ENCODE measurements at regions not wholly inside any gene's neighbourhood (a gene's known extent, or its start where the extent isn't known, plus 50 kb on each side); places are given as distances from the start of the nearest gene placed in this dataset.

GRCh38 chr6:56746767-56747504 is 104.2 kb upstream of the DST start:
- Mint-ChIP-seq H3K36me3 (ENCODE audit: low read depth) (no peaks in the 10 kb centered on the region), H3K9me3 (no peaks in the 10 kb centered on the region), H3K27ac (peak overlapping the region; percentile 90), H3K4me3 (no peak overlapping the region), H3K4me1 (peaks cover 84% of the 10 kb centered on the region), H3K27me3 (ENCODE audit: insufficient read depth, low read depth, poor library complexity) (peaks cover 6% of the 10 kb centered on the region)
- Histone ChIP-seq H3F3A (replicated peaks; ENCODE audit: low read depth) (no peaks in the 10 kb centered on the region), H3K4me1 (ENCODE audit: insufficient read depth) (peaks cover 75% of the 10 kb centered on the region), H3K4me3 (no peak overlapping the region), H3K27ac (ENCODE audit: low read depth) (peak overlapping the region; percentile 30), H3K4me2 (peak overlapping the region; percentile 18; the same call in 1 of the 2 replicates), H3K27me3 (ENCODE audit: insufficient read depth) (no peaks in the 10 kb centered on the region), H4K20me1 (replicated peaks; ENCODE audit: insufficient read depth) (peaks cover 3% of the 10 kb centered on the region; the same call in 1 of the 2 replicates), H3K79me2 (replicated peaks; ENCODE audit: insufficient read depth) (peaks cover 99% of the 10 kb centered on the region), H3K36me3 (ENCODE audit: insufficient read depth) (no peaks in the 10 kb centered on the region), H2AFZ (no peak overlapping the region), H3K9me2 (ENCODE audit: insufficient read depth) (no peaks in the 10 kb centered on the region)
- no peak for TF ChIP-seq JUNB (IDR thresholded peaks at IDR 0.05; ENCODE audit: unreplicated experiment)
- no peak for TF ChIP-seq STAT1 (IDR thresholded peaks at IDR 0.05; ENCODE audit: unreplicated experiment)
- no peak for TF ChIP-seq EZH2 (IDR thresholded peaks at IDR 0.05; ENCODE audit: low read depth, unreplicated experiment)
- TF ChIP-seq NANOG (IDR thresholded peaks at IDR 0.05; ENCODE audit: borderline replicate concordance), result no peak
- no peak for TF ChIP-seq REST (IDR thresholded peaks at IDR 0.05; ENCODE audit: unreplicated experiment)
- no peak for TF ChIP-seq POLR2AphosphoS5 (IDR thresholded peaks at IDR 0.05; ENCODE audit: low read depth)
- no peak for TF ChIP-seq ETS1 (IDR thresholded peaks at IDR 0.05)
- no peak for TF ChIP-seq CREB1 (CRISPR knock-in tag; IDR thresholded peaks at IDR 0.05; ENCODE audit: low read depth)
- TF ChIP-seq EZH2phosphoT487 (IDR thresholded peaks at IDR 0.05; ENCODE audit: unreplicated experiment), result no peak
- peak; percentile 50 for DNase-seq (ENCODE audit: low spot score)
- peak; percentile 67 for ATAC-seq

GRCh38 chr6:56745971-56746370 is 103.3 kb upstream of the DST start:
- H3K27ac Mint-ChIP-seq, result peak overlapping the region; percentile 80
- TF ChIP-seq CTCF (conservative IDR thresholded peaks at IDR 0.05; ENCODE audit: low read depth in 2 of 2) (no peak), EZH2 (IDR thresholded peaks at IDR 0.05; ENCODE audit: low read depth, unreplicated experiment) (no peak)

More at GRCh38 chr6:56745971-56746370, 103.3 kb upstream of the DST start:
- H3K27me3 ChIP-seq (ENCODE audit: insufficient read depth), result no peaks in the 10 kb centered on the region
- H3K27ac ChIP-seq (ENCODE audit: low read depth), result 0 out of 2 replicates have a peak overlapping the region, but pooled peaks have one; percentile 11
- H3K4me3 ChIP-seq, result no peak overlapping the region
- DNase-seq (ENCODE audit: low spot score) (no peak), ATAC-seq (no peak)
- H3K36me3 ChIP-seq (ENCODE audit: insufficient read depth), result no peaks in the 10 kb centered on the region
- H3K4me1 ChIP-seq (ENCODE audit: insufficient read depth), result peaks cover 73% of the 10 kb centered on the region
- Mint-ChIP-seq H3K36me3 (ENCODE audit: low read depth) (no peaks in the 10 kb centered on the region), H3K9me3 (no peaks in the 10 kb centered on the region), H3K27me3 (ENCODE audit: insufficient read depth, low read depth, poor library complexity) (peaks cover 6% of the 10 kb centered on the region), H3K4me3 (no peak overlapping the region), H3K4me1 (peaks cover 85% of the 10 kb centered on the region)
- no peaks in the 10 kb centered on the region for H3F3A ChIP-seq (replicated peaks; ENCODE audit: low read depth)
- H3K9me2 ChIP-seq (ENCODE audit: insufficient read depth), result no peaks in the 10 kb centered on the region
- peaks cover 97% of the 10 kb centered on the region for H3K79me2 ChIP-seq (replicated peaks; ENCODE audit: insufficient read depth)
- 0 out of 2 replicates have a peak overlapping the region, but pooled peaks have one; percentile 18 for H3K4me2 ChIP-seq
- peaks cover 3% of the 10 kb centered on the region; the same call in 1 of the 2 replicates for H4K20me1 ChIP-seq (replicated peaks; ENCODE audit: insufficient read depth)
- no peak overlapping the region for H2AFZ ChIP-seq

All from GM23338 (cell line).